Gastrocnemius medialis (tissue), 4 donors: ENCODE measurements at regions not wholly inside any gene's neighbourhood (a gene's known extent, or its start where the extent isn't known, plus 50 kb on each side); places are given as distances from the start of the nearest gene placed in this dataset.

Experiments
- POLR2A ChIP-seq, 2 donors: fragments of 450-650 bp; IDR thresholded peaks; one replicate each; pipeline ENCODE4 v1.6.1; 2017; ENCODE audit warnings: antibody characterized with exemption in 2 of 2, mild to moderate bottlenecking in 2 of 2, moderate library complexity in 2 of 2
- TF ChIP-seq, protein P1 (sequence below), 5 experiments: fragments of 450-650 bp in 3 of 5; fragments of 200-600 bp in 2 of 5; sonication (generic) in 2 of 5; IDR thresholded peaks in 4 of 5; conservative IDR thresholded peaks in 1 of 5; 1 replicate in 4 of 5; 2 replicates in 1 of 5; pipeline ENCODE4 v1.5.1; 2016 to 2019; ENCODE audit warnings: antibody characterized with exemption in 5 of 5, mild to moderate bottlenecking in 3 of 5, moderate library complexity in 3 of 5

DNA sequence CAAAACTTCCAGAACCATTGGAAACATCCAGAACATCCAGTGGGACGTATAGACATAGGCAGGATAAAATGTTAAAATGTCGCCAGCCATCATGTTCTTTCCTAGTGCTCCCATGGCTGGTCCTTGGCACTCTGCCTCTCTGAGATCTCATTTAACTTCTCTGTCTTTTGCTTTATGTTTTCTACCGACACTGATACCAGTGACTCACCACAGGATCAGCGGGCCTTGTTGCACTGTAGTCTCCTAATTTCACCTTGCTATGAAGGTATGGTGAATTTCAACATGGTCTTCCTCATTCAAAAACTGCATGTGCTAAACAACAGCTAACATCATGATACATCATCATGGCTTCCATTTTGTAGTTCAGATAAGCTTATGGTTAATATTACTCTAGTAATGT lies 521.0 kb upstream of the IGFBP7 start:
- TF ChIP-seq, protein P1, sequence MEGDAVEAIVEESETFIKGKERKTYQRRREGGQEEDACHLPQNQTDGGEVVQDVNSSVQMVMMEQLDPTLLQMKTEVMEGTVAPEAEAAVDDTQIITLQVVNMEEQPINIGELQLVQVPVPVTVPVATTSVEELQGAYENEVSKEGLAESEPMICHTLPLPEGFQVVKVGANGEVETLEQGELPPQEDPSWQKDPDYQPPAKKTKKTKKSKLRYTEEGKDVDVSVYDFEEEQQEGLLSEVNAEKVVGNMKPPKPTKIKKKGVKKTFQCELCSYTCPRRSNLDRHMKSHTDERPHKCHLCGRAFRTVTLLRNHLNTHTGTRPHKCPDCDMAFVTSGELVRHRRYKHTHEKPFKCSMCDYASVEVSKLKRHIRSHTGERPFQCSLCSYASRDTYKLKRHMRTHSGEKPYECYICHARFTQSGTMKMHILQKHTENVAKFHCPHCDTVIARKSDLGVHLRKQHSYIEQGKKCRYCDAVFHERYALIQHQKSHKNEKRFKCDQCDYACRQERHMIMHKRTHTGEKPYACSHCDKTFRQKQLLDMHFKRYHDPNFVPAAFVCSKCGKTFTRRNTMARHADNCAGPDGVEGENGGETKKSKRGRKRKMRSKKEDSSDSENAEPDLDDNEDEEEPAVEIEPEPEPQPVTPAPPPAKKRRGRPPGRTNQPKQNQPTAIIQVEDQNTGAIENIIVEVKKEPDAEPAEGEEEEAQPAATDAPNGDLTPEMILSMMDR (IDR thresholded peaks at IDR 0.05 in 4 of 5, conservative IDR thresholded peaks at IDR 0.05 in 1 of 5): no peak
- no peak for TF ChIP-seq POLR2A (IDR thresholded peaks at IDR 0.05)
